ENCODE measurements at regions not wholly inside any gene's neighbourhood (a gene's known extent, or its start where the extent isn't known, plus 50 kb on each side); places are given as distances from the start of the nearest gene placed in this dataset.

- TF ChIP-seq CTCF (IDR thresholded peaks at IDR 0.05) (no peak), POLR2AphosphoS5 (IDR thresholded peaks at IDR 0.05) (no peak)
Observed at GRCh38 chr18:38709122-38709521, 1143.5 kb upstream of the CELF4 start.
